COR-L47 (cell line): ENCODE measurements at regions not wholly inside any gene's neighbourhood (a gene's known extent, or its start where the extent isn't known, plus 50 kb on each side); places are given as distances from the start of the nearest gene placed in this dataset.
A peak's percentile ranks its signal among the peaks of the same experiment; 100 is the strongest.

ENCODE experiments used
- DNase-seq: peaks from one replicate; lab custom pipeline; 2025; lab: John Stamatoyannopoulos, UW

DNA sequence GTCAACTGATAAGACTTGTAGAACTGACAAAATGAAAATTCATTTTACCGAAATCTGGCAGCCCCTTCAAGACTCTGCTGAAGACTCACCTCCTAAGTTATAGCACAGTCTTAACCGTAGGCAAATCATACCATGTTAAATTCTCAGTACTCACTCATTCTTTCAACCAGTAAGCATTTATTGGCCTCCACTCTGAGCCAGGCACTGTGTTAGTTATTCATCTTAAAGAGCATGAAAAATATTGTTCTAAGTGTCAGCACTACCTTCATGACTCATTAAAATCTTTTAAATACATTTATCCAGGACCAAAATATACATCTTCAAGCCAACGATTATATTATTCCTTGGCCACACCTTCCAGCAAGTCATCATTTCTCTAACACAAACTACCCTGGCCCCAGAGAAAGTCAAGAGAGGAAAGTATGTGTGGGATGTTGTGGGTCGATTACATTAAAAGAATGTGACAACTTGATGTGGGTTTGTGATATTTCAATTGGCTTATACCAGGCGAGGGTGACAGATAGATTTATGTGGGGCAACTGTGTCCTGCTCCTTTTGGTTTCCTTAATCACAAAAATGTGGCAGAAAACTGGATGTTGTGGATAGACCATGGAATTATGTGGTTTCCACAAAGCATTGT lies 55.0 kb downstream of the TMEM30B start:
- no peak for DNase-seq

DNA sequence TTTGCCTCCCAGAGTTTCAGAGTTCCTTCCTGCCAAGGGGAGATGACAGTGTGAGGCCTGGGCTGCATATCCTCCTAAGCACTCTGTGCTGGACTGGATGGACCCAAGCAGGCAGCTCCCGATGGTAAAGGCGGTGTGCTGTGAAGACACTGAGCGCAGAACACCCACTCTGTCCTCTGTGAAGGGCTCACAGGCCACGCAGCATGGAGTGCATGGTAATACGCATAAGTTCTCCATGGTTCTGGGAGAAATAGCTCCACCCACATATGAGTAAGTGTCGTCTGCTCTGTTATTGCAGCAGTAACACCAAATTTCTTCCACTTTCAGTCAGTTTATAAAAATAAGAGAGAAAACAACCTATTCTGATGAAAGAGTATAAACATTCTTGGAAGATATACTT lies 55.8 kb downstream of the TMEM30B start:
- DNase-seq, result no peak

DNA sequence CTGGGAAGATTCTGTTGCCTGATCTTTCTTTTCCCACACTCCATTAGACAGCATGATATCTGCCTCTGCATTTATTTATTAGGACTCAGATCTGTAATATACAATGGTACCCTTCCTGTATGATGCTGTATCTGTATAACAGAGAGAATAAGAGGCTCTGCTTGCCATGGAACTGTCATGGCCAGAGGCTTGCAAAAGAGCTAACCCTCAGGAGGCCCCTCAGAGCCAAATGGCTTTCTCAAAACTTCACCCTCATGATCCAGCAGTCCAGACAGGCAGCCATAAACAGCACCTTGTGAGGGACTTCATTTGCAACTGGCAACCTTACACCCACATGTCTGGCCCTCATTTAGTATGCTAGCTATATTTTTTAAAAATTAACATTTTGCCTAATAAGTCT lies 57.6 kb downstream of the TMEM30B start:
- DNase-seq, result no peak

DNA sequence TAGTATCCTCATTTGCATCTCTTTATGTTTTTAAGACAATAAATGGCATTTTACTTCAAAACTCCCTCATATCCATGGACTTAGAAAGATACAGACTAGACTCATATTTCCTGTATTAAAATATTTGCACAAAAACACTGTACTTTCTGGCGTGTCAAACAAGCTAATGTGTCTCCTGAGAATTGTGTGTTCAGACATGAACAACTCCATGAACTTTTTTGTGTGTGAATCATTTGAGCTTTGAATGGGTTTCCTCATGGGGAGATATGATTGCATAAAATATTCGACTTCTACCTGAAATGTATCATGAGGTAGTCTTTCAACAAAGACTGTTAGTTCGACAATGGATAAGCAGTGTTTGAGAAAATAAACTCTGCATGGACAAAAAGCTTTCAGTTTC lies 58.8 kb downstream of the TMEM30B start:
- no peak for DNase-seq

DNA sequence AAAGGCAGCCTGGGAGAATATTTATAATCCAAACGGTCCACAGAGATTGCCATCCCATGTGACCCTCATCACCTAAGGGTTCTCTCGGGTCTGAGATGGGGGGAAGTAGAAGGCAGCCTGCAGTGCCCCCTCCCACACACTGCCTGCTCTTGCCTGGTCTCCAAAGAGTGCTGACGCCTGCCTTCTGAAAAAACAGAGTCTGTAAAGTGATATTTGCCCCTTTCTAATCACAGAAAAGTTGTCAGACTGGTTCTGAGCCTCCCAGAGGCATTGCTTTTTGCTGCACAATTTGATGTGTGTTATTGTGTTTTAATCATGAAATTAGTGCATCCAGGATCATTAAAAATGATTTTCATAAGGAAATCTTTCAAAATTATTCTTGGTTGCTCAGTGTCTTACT lies 59.2 kb downstream of the TMEM30B start:
- no peak for DNase-seq

GRCh38 chr14:61219673-61220072 lies 61.5 kb downstream of the TMEM30B start:
- DNase-seq, result no peak

DNA sequence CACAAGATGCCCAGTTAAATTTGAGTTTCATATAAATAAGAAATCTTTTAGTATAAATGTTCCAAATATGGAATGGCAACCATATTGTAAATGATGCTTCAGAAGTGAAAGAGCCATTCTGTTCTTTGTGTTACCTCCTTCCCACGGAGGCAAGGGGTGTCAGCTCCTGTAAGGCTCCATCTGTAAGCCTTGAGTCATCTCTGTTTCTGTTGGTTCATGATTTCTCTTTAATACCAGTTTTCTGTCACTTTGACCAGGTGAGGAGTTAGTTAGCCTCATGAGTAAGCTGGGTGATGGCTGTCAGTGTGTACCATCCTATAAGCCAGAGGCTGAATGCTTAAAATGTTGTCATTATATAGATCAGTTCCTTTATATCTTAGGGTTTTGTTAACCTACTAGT lies 61.9 kb downstream of the TMEM30B start:
- no peak for DNase-seq

DNA sequence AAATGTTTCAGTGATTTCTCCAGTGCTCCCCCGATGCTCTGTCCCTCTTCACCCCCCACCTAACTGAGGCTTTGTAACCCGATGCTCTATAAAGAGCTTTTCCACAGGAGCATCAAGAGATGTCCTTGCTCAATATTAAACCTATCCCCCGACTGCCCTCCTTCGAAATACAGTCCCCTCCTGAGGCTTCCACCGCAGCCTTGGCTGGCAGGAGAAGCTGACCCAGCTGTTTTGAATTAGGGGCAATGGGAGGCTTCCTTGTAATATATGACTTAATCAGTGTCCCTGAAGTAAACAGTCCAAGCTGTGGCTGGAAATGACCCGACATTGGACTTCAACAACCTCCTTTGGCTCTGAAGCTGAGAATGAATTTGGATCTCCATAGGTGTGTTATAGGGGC lies 62.4 kb downstream of the TMEM30B start:
- DNase-seq, result no peak

- no peak for DNase-seq
Measured at GRCh38 chr14:61218157-61218556, 63.0 kb downstream of the TMEM30B start.

GRCh38 chr14:61217516-61217915 lies 63.6 kb downstream of the TMEM30B start:
- no peak for DNase-seq

GRCh38 chr14:61215222-61216020 lies 65.7 kb downstream of the TMEM30B start:
- DNase-seq, result no peak

DNA sequence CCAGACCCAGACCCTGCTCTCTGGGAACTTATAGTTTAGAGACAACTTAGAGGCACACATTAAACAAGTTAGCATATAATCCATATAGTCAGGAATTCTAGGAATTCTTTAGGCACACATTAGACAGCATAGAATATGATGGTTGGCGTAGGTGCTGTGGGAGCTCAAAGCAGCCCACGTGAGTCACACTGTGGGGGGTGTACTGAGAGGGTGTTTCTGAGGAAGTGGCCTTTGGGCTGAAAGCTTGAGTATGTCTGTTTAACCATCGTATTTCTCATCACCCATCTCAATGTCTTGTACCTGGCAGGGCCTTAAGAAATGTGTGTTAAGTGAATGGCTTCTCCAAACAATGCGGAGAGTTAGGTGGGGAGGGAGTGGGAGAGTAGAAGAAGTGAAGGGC lies 67.2 kb downstream of the TMEM30B start:
- no peak for DNase-seq

GRCh38 chr14:61213191-61213621 lies 67.9 kb downstream of the TMEM30B start:
- DNase-seq, result no peak

- DNase-seq, result no peak
Measured at GRCh38 chr14:61212546-61212945, 68.6 kb downstream of the TMEM30B start.

- DNase-seq, result peak; percentile 54
Measured at GRCh38 chr14:61211476-61212255, 69.5 kb downstream of the TMEM30B start.

- DNase-seq, result no peak
Measured at GRCh38 chr14:61203081-61203753, 77.9 kb downstream of the TMEM30B start.

GRCh38 chr14:61202124-61202523 lies 79.0 kb downstream of the TMEM30B start:
- no peak for DNase-seq

DNA sequence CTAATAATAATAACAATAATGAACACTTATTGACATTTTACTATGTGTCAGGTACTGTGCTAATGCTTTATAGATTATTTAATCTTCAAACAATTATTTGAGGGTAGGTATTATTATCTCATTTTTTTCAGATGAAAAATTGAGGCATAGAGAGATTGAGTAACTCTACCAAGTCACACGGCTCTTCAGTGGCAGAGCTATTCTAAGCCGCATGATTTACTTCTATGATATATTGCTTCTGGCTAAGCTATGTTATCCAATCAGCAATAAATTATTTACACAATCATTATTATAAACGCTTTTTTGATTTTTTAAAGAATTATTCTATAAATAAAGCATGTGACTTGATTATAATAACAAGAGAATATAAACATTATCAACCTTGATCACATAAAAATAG lies 80.0 kb downstream of the TMEM30B start:
- DNase-seq, result no peak

- DNase-seq, result no peak
Measured at GRCh38 chr14:61197416-61197815, 83.7 kb downstream of the TMEM30B start.

- DNase-seq, result no peak
Measured at GRCh38 chr14:61196792-61197191, 84.3 kb downstream of the TMEM30B start.

DNA sequence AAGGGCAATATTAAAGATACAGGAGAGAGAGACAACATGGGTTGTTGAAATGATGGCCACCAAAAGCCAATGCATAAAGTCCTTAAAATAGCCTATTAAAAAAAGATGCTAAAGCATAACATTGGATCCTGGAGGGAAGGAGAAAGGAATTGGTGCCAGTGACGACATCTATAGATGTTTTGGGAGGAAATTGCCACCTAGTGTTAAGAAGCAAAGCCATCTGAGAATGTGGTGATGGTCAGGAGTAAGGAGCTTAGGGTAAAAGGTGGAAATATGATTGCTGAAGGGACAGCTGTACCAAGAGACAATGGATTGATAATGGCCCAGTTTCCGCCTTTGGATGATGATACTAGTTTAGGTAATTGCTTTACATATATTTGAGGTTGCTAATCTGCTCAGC lies 85.1 kb downstream of the TMEM30B start:
- no peak for DNase-seq

- DNase-seq, result no peak
Measured at GRCh38 chr14:61193476-61193875, 87.7 kb downstream of the TMEM30B start.
